Body of pancreas (tissue), 4 donors: ENCODE measurements at regions not wholly inside any gene's neighbourhood (a gene's known extent, or its start where the extent isn't known, plus 50 kb on each side); places are given as distances from the start of the nearest gene placed in this dataset.

Experiments
- POLR2A ChIP-seq, 3 donors: fragments of 450-650 bp; IDR thresholded peaks; one replicate each; pipeline ENCODE4 v1.6.1; 2016; ENCODE audit warnings: antibody characterized with exemption in 3 of 3, mild to moderate bottlenecking in 2 of 3
- TF ChIP-seq, protein P1 (sequence below), 7 experiments: fragments of 450-650 bp in 4 of 7; fragments of 200-600 bp in 3 of 7; sonication (generic) in 3 of 7; IDR thresholded peaks; one replicate each; pipeline ENCODE4 v1.5.1; 2016 to 2019; ENCODE audit warnings: antibody characterized with exemption in 7 of 7

DNA sequence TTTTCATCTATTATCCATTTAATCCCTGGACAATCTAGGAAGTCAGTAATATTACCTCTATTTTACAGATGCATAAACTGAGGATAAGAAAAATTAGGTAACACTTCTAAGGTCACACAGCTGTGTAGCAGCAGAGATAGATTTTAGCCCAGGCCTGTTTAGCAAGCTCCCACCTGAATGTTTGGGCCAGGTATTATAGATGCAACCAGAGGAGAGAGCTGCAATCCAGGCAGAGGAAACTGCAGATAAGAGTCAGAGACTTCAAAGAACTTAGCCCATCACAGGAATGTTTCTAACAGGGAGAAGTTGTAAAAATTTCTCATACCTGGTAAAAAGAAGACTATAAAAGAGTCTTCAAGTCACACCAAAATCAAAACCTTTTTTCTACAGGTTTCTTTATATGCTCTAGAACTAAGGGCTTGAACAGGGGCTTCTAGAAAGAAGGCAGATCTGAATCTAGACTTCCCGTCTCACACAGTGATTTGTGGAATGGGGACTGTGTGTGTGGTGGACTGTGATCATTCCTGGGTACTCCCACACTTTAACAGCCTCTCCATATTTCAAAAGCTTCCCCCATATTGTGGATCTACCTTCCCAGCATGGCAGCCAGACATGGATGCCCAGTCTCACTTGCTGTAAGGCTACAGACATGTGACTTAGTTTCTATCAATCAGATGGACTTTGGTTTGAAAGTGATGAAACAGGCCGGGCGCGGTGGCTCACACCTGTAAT lies 128.7 kb downstream of the TLR5 start:
- TF ChIP-seq, protein P1, sequence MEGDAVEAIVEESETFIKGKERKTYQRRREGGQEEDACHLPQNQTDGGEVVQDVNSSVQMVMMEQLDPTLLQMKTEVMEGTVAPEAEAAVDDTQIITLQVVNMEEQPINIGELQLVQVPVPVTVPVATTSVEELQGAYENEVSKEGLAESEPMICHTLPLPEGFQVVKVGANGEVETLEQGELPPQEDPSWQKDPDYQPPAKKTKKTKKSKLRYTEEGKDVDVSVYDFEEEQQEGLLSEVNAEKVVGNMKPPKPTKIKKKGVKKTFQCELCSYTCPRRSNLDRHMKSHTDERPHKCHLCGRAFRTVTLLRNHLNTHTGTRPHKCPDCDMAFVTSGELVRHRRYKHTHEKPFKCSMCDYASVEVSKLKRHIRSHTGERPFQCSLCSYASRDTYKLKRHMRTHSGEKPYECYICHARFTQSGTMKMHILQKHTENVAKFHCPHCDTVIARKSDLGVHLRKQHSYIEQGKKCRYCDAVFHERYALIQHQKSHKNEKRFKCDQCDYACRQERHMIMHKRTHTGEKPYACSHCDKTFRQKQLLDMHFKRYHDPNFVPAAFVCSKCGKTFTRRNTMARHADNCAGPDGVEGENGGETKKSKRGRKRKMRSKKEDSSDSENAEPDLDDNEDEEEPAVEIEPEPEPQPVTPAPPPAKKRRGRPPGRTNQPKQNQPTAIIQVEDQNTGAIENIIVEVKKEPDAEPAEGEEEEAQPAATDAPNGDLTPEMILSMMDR (IDR thresholded peaks at IDR 0.05) = no peak
- TF ChIP-seq POLR2A (IDR thresholded peaks at IDR 0.05) = no peak
